ENCODE measurements at regions not wholly inside any gene's neighbourhood (a gene's known extent, or its start where the extent isn't known, plus 50 kb on each side); places are given as distances from the start of the nearest gene placed in this dataset.

DNA sequence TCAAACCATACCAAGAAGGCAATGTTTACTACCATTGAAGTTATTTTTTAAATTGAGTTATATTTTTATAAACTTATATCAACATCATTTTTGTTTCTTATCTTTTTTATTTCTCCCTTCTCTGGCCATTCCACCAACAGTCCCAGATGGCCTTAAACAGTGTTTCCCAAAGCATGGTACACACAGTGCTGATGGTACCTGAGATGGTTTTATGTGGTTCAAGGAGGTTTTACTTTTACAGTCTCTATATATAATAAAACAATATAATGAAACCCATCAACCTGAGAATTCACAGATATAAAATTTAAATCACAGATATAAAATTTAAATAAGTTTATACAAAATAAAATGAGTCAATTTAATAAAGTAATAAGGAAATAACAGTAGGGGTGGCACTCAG, 65.1 kb upstream of the MSTN start:
- ChIA-PET CTCF (interaction anchor here (0.7 to 3.7 kb wide), 2 partner anchors 39 to 88 kb away, joined by 3 to 16 read pairs; no protein-coding TSS in a partner anchor), POLR2A (interaction anchor here (0.7 kb wide), 1 partner anchor 736 kb away, joined by 7 read pairs; no protein-coding TSS in a partner anchor)
- Histone ChIP-seq H3K4me3 (ENCODE audit: low read depth, low read length) (no peak overlapping the region), H3K27ac (ENCODE audit: low read depth, low read length) (no peak overlapping the region), H3K9me3 (ENCODE audit: control insufficient read depth, insufficient read depth, low read length) (no peaks in the 10 kb centered on the region), H3K27me3 (ENCODE audit: control insufficient read depth, insufficient read depth, low read length) (no peaks in the 10 kb centered on the region)
- no peak for DNase-seq (ENCODE audit: low read depth, low spot score)
- TF ChIP-seq, protein P1, sequence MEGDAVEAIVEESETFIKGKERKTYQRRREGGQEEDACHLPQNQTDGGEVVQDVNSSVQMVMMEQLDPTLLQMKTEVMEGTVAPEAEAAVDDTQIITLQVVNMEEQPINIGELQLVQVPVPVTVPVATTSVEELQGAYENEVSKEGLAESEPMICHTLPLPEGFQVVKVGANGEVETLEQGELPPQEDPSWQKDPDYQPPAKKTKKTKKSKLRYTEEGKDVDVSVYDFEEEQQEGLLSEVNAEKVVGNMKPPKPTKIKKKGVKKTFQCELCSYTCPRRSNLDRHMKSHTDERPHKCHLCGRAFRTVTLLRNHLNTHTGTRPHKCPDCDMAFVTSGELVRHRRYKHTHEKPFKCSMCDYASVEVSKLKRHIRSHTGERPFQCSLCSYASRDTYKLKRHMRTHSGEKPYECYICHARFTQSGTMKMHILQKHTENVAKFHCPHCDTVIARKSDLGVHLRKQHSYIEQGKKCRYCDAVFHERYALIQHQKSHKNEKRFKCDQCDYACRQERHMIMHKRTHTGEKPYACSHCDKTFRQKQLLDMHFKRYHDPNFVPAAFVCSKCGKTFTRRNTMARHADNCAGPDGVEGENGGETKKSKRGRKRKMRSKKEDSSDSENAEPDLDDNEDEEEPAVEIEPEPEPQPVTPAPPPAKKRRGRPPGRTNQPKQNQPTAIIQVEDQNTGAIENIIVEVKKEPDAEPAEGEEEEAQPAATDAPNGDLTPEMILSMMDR (IDR thresholded peaks at IDR 0.05; ENCODE audit: low read depth, low read length) = no peak

DNA sequence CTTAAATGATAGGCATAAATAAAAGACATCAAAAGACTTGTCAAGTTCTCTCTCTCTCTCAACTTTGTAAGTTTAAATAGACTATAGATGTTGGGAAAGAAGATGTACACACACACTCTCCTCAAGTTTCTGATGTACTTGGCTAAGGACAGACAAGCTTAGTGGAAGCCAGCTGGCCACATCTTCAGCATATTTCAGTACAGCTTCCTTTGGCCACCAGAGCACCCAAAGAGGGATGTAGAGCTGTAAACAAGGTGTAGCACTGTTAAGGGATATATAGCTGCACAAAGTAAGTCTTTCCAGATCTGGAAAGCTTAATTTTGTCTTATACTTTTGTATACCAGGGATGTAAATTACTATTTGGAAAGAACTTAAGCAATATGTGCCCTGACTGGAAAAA, 64.3 kb upstream of the MSTN start:
- no peaks in the 10 kb centered on the region for H3K27me3 ChIP-seq (ENCODE audit: control insufficient read depth, insufficient read depth, low read length)
- peak; percentile 43 for DNase-seq (ENCODE audit: low read depth, low spot score)
- ChIA-PET CTCF (interaction anchor here (0.5 to 3.7 kb wide), 5 partner anchors 17 to 394 kb away, joined by 3 to 16 read pairs (median 3); no protein-coding TSS in a partner anchor), POLR2A (interaction anchor here (0.7 kb wide), 1 partner anchor 737 kb away, joined by 7 read pairs; no protein-coding TSS in a partner anchor)
- H3K9me3 ChIP-seq (ENCODE audit: control insufficient read depth, insufficient read depth, low read length) = no peaks in the 10 kb centered on the region
- H3K27ac ChIP-seq (ENCODE audit: low read depth, low read length) = no peak overlapping the region
- TF ChIP-seq, protein P1 (IDR thresholded peaks at IDR 0.05; ENCODE audit: low read depth, low read length) = 0 out of 2 replicates have a peak, but pooled peaks have one; percentile 12
- H3K4me3 ChIP-seq (ENCODE audit: low read depth, low read length) = no peak overlapping the region

DNA sequence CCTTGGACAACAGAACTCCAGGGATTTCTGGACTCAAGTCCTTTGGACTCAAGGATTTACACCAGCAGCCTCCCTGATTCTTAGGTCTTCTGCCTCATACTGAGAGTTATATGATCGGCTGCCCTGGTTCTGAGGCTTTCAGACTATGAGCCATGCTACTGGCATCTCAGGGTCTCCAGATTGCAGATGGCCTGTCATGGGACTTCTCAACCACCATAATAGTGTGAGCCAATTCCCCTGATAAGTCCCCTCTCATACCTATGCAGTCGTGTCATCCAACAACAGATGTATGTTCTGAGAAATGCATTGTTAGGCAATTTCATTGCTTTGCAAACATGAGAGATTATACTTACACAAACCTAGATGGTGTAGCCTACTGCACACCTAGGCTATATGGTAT, 61.4 kb upstream of the MSTN start:
- ChIA-PET CTCF (interaction anchor here (0.8 to 3.4 kb wide), 2 partner anchors 35 to 56 kb away, joined by 5 to 18 read pairs; no protein-coding TSS in a partner anchor), POLR2A (no interaction called here)
- no peak overlapping the region for H3K27ac ChIP-seq (ENCODE audit: low read depth, low read length)
- H3K4me3 ChIP-seq (ENCODE audit: low read depth, low read length) = no peak overlapping the region
- DNase-seq (ENCODE audit: low read depth, low spot score) = peak; percentile 44
- H3K9me3 ChIP-seq (ENCODE audit: control insufficient read depth, insufficient read depth, low read length) = no peaks in the 10 kb centered on the region
- H3K27me3 ChIP-seq (ENCODE audit: control insufficient read depth, insufficient read depth, low read length) = no peaks in the 10 kb centered on the region
- TF ChIP-seq, protein P1 (IDR thresholded peaks at IDR 0.05; ENCODE audit: low read depth, low read length) = no peak

DNA sequence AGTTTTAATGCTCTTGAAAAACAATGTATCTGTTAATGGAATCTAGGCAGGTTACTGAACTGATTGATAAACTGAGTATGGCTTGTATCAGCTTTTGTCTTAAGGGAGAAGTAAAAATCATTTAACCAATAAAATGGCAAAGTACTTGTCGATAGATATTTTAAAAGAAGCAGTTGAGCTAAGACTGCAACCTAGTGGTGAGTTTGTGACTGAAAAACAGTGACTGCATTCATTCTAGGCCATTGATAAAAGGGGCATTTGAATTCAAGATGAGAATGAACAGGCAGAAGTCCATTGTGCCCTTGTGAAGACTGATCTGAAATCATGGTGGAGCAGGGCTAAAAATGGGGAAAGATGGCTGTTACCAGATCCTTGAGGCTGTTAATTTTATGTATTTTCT, 59.4 kb upstream of the MSTN start:
- Histone ChIP-seq H3K27me3 (ENCODE audit: control insufficient read depth, insufficient read depth, low read length) (no peaks in the 10 kb centered on the region), H3K9me3 (ENCODE audit: control insufficient read depth, insufficient read depth, low read length) (no peaks in the 10 kb centered on the region), H3K27ac (ENCODE audit: low read depth, low read length) (no peak overlapping the region), H3K4me3 (ENCODE audit: low read depth, low read length) (no peak overlapping the region)
- TF ChIP-seq, protein P1 (IDR thresholded peaks at IDR 0.05; ENCODE audit: low read depth, low read length) = peak; percentile 55
- ChIA-PET POLR2A (no interaction called here), CTCF (interaction anchor here (0.6 to 3.4 kb wide), 8 partner anchors 12 to 372 kb away, joined by 3 to 18 read pairs (median 3); a partner anchor contains a TSS)
- DNase-seq (ENCODE audit: low read depth, low spot score) = no peak

DNA sequence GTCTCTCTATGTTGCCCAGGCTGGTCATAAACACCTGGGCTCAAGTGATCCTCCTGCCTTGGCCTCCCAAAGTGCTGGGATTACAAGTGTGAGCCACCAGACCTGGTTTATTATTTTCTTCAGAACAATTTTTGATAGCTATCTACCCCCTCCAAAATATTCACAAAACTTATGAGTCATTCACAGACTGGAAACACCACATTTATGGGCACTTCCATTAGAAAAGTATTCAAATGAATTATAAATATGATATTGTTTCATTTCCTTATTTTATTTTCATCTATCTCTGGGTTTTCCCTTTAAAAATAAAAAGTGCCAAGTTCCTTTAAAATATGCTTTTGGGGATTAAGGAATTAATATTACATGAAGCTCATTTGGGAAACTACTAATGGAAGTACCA, 58.8 kb upstream of the MSTN start:
- TF ChIP-seq, protein P1 (IDR thresholded peaks at IDR 0.05; ENCODE audit: low read depth, low read length) = no peak
- POLR2A ChIA-PET = no interaction called here
- no peaks in the 10 kb centered on the region for H3K9me3 ChIP-seq (ENCODE audit: control insufficient read depth, insufficient read depth, low read length)

More for the DNA sequence above, 58.8 kb upstream of the MSTN start:
- DNase-seq (ENCODE audit: low read depth, low spot score) = no peak
- Histone ChIP-seq H3K27me3 (ENCODE audit: control insufficient read depth, insufficient read depth, low read length) (no peaks in the 10 kb centered on the region), H3K27ac (ENCODE audit: low read depth, low read length) (no peak overlapping the region), H3K4me3 (ENCODE audit: low read depth, low read length) (no peak overlapping the region)
- CTCF ChIA-PET = interaction anchor here (0.6 to 3.4 kb wide), 8 partner anchors 13 to 371 kb away, joined by 3 to 18 read pairs (median 3); a partner anchor contains a TSS
